ENCODE measurements at regions not wholly inside any gene's neighbourhood (a gene's known extent, or its start where the extent isn't known, plus 50 kb on each side); places are given as distances from the start of the nearest gene placed in this dataset.

- TF ChIP-seq, protein P1, sequence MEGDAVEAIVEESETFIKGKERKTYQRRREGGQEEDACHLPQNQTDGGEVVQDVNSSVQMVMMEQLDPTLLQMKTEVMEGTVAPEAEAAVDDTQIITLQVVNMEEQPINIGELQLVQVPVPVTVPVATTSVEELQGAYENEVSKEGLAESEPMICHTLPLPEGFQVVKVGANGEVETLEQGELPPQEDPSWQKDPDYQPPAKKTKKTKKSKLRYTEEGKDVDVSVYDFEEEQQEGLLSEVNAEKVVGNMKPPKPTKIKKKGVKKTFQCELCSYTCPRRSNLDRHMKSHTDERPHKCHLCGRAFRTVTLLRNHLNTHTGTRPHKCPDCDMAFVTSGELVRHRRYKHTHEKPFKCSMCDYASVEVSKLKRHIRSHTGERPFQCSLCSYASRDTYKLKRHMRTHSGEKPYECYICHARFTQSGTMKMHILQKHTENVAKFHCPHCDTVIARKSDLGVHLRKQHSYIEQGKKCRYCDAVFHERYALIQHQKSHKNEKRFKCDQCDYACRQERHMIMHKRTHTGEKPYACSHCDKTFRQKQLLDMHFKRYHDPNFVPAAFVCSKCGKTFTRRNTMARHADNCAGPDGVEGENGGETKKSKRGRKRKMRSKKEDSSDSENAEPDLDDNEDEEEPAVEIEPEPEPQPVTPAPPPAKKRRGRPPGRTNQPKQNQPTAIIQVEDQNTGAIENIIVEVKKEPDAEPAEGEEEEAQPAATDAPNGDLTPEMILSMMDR (IDR thresholded peaks at IDR 0.05; ENCODE audit: low read depth, low read length): no peak
- Histone ChIP-seq H3K36me3 (no peaks in the 10 kb centered on the region), H3K27me3 (no peaks in the 10 kb centered on the region), H3K4me1 (peaks cover 7% of the 10 kb centered on the region), H3K9me3 (0 out of 2 replicates have a peak, but pooled peaks cover 3% of the 10 kb centered on the region), H3K4me3 (ENCODE audit: low read depth, low read length) (no peak overlapping the region)
- DNase-seq: no peak
Measured at GRCh38 chr3:80668100-80668499, 900.3 kb upstream of the ROBO1 start.

GRCh38 chr3:80663426-80663825, 895.6 kb upstream of the ROBO1 start:
- Histone ChIP-seq H3K4me1 (peaks cover 3% of the 10 kb centered on the region; the same call in 1 of the 2 replicates), H3K27me3 (no peaks in the 10 kb centered on the region), H3K36me3 (no peaks in the 10 kb centered on the region), H3K9me3 (0 out of 2 replicates have a peak, but pooled peaks cover 1% of the 10 kb centered on the region), H3K4me3 (ENCODE audit: low read depth, low read length) (no peak overlapping the region)
- DNase-seq: no peak
- TF ChIP-seq, protein P1 (IDR thresholded peaks at IDR 0.05; ENCODE audit: low read depth, low read length): no peak

DNA sequence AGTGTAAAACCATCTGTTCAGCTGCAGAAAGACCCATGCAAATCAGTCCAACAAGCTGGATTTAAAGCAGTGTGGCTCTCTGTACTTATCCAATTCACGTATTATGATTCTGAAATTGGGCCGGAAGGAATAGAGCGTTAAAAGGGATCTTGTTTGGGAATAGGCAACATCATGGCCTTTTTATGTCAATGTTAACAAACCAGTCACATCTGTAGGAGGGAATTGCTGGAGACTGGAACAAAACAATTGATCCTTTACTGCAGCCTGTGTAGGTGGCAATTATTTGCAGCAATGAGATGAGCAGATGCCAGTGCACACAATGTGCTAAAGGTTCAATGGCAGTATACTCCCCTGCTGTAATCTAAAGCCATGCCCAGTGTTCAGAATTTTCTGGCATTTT, 887.4 kb upstream of the ROBO1 start:
- Histone ChIP-seq H3K9me3 (no peaks in the 10 kb centered on the region), H3K27me3 (no peaks in the 10 kb centered on the region), H3K36me3 (no peaks in the 10 kb centered on the region), H3K4me1 (peaks cover 5% of the 10 kb centered on the region; the same call in 1 of the 2 replicates), H3K4me3 (ENCODE audit: low read depth, low read length) (no peak overlapping the region)
- TF ChIP-seq, protein P1 (IDR thresholded peaks at IDR 0.05; ENCODE audit: low read depth, low read length): no peak
- DNase-seq: no peak

GRCh38 chr3:80649170-80649569, 881.4 kb upstream of the ROBO1 start:
- TF ChIP-seq, protein P1 (IDR thresholded peaks at IDR 0.05; ENCODE audit: low read depth, low read length): no peak
- no peak for DNase-seq
- Histone ChIP-seq H3K9me3 (no peaks in the 10 kb centered on the region), H3K4me1 (no peaks in the 10 kb centered on the region), H3K27me3 (no peaks in the 10 kb centered on the region), H3K36me3 (no peaks in the 10 kb centered on the region), H3K4me3 (ENCODE audit: low read depth, low read length) (no peak overlapping the region)

- Histone ChIP-seq H3K9me3 (no peaks in the 10 kb centered on the region), H3K36me3 (no peaks in the 10 kb centered on the region), H3K27me3 (no peaks in the 10 kb centered on the region), H3K4me3 (ENCODE audit: low read depth, low read length) (no peak overlapping the region), H3K4me1 (0 out of 2 replicates have a peak, but pooled peaks cover 3% of the 10 kb centered on the region)
- DNase-seq: no peak
- TF ChIP-seq, protein P1 (IDR thresholded peaks at IDR 0.05; ENCODE audit: low read depth, low read length): no peak
Measured at GRCh38 chr3:80643421-80643820, 875.6 kb upstream of the ROBO1 start.

DNA sequence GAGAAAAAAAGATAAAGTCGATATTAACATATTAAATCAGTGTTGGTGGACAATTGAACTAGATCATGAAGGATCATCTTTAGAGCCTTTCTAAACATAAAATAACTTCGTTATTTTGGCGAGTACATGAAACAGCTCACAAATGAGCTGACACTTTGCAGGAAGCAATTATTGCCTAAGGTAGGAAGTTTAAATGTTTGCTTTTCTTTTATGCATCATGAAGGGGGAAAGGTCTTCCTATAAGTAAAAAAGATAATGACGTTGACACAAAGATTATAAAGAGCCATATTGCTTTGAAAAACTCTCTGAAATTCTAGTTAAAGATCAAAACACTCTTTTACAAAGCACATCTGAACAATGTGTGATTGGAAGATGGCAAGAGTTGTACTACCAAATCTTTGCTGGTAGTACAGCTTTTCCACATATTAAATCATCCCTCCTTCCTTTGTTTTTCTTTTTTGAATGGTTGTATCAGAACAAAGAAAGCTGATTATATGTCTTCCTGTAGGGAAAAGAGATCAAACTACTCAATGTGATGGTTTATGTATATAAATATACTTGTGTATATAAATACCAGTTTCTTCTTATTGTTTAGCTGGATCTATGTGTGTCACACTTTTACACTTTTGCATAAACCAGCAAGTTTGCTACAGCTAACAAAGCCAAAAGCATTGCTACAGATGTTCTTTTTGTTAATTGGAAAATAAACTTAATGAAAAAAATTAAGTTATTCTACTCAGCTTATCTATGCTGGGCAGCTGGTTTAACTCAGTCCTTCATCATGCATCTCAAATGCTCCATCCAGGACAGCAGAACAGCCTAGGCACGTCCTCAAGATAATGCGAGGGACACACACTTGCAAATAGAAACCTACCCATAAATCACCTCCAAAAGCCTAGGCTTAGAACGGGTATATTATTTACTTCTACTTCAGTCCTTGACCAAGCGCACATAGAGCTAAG, 850.8 kb upstream of the ROBO1 start:
- TF ChIP-seq, protein P1 (IDR thresholded peaks at IDR 0.05; ENCODE audit: low read depth, low read length): no peak
- no peaks in the 10 kb centered on the region for H3K36me3 ChIP-seq
- H3K9me3 ChIP-seq: no peaks in the 10 kb centered on the region
- H3K4me1 ChIP-seq: peaks cover 15% of the 10 kb centered on the region
- H3K27me3 ChIP-seq: no peaks in the 10 kb centered on the region
- DNase-seq: peak; percentile 60
- H3K4me3 ChIP-seq (ENCODE audit: low read depth, low read length): no peak overlapping the region

Data from BE2C (cell line).